LNCaP clone FGC (cell line): ENCODE measurements at regions not wholly inside any gene's neighbourhood (a gene's known extent, or its start where the extent isn't known, plus 50 kb on each side); places are given as distances from the start of the nearest gene placed in this dataset.

Source experiments
- DNase-seq: peaks from one replicate; pipeline ENCODE4 v3.0.0-alpha.2; 2011; ENCODE audit warnings: low read depth
- H3K4me3 ChIP-seq: 2 replicates; pipeline ENCODE4 v1.5.1; 2011; ENCODE audit warnings: mild to moderate bottlenecking, low read depth, low read length, control low read depth
- CTCF ChIP-seq: IDR thresholded peaks from 2 replicates; pipeline ENCODE4 v1.5.1; 2012; ENCODE audit warnings: mild to moderate bottlenecking; ENCODE audit not compliant: control insufficient read depth, insufficient read depth; ENCODE audit errors: extremely low read depth

- TF ChIP-seq CTCF = no peak
- no peak for DNase-seq
Measured at GRCh38 chr6:16914184-16914583, 152.9 kb upstream of the ATXN1 start.

GRCh38 chr6:16912756-16913155 lies 151.5 kb upstream of the ATXN1 start:
- no peak overlapping the region for H3K4me3 ChIP-seq
- no peak for TF ChIP-seq CTCF
- no peak for DNase-seq

More at GRCh38 chr6:16914184-16914583, 152.9 kb upstream of the ATXN1 start:
- H3K4me3 ChIP-seq = no peak overlapping the region

GRCh38 chr6:16911088-16911487 lies 149.8 kb upstream of the ATXN1 start:
- DNase-seq = no peak
- no peak overlapping the region for H3K4me3 ChIP-seq
- no peak for TF ChIP-seq CTCF

- no peak overlapping the region for H3K4me3 ChIP-seq
- DNase-seq = no peak
- no peak for TF ChIP-seq CTCF
Measured at GRCh38 chr6:16909658-16910360, 148.5 kb upstream of the ATXN1 start.

- no peak for DNase-seq
- H3K4me3 ChIP-seq = no peak overlapping the region
- no peak for TF ChIP-seq CTCF
Measured at GRCh38 chr6:16907991-16908390, 146.7 kb upstream of the ATXN1 start.

GRCh38 chr6:16904957-16905356 lies 143.7 kb upstream of the ATXN1 start:
- DNase-seq = no peak
- no peak for TF ChIP-seq CTCF
- H3K4me3 ChIP-seq = no peak overlapping the region

GRCh38 chr6:16903470-16903869 lies 142.2 kb upstream of the ATXN1 start:
- no peak for DNase-seq
- TF ChIP-seq CTCF = no peak
- H3K4me3 ChIP-seq = no peak overlapping the region
